ENCODE measurements at regions not wholly inside any gene's neighbourhood (a gene's known extent, or its start where the extent isn't known, plus 50 kb on each side); places are given as distances from the start of the nearest gene placed in this dataset.

GRCh38 chr2:16405551-16405950 lies 260.1 kb downstream of the CYRIA start:
- Histone ChIP-seq H3K4me1 (no peaks in the 10 kb centered on the region), H3K27me3 (replicated peaks in 1 of 7) (no peaks in the 10 kb centered on the region), H3K36me3 (no peaks in the 10 kb centered on the region), H3K9me3 (no peaks in the 10 kb centered on the region), H3K27ac (no peak overlapping the region), H3K4me3 (no peak overlapping the region)
- intact Hi-C loops (cut with DNase I; ENCODE audit: low total_unique reads): no loop called here
- TF ChIP-seq POLR2A (IDR thresholded peaks at IDR 0.05): no peak
- WGBS, 5 donors: 65 to 91% (median 85%) methylated on average over 3 of the region's 3 CpGs
- no peak for DNase-seq

- Histone ChIP-seq H3K4me1 (no peaks in the 10 kb centered on the region), H3K27me3 (replicated peaks in 1 of 7) (no peaks in the 10 kb centered on the region), H3K27ac (no peak overlapping the region), H3K36me3 (no peaks in the 10 kb centered on the region), H3K4me3 (no peak overlapping the region), H3K9me3 (no peaks in the 10 kb centered on the region)
- intact Hi-C loops (cut with DNase I; ENCODE audit: low total_unique reads): no loop called here
- no peak for DNase-seq
- WGBS, 5 donors: 62 to 92% (median 88%) methylated on average over 5 of the region's 5 CpGs
- TF ChIP-seq CTCF (IDR thresholded peaks at IDR 0.05 in 8 of 11, conservative IDR thresholded peaks at IDR 0.05 in 3 of 11) (no peak), POLR2A (IDR thresholded peaks at IDR 0.05) (no peak), POLR2AphosphoS5 (IDR thresholded peaks at IDR 0.05) (no peak)
These were observed 260.9 kb downstream of the CYRIA start for GRCh38 chr2:16404551-16405300.

- no peak for TF ChIP-seq POLR2A (IDR thresholded peaks at IDR 0.05)
- TF ChIP-seq CTCF (IDR thresholded peaks at IDR 0.05 in 8 of 11, conservative IDR thresholded peaks at IDR 0.05 in 3 of 11): no peak
- TF ChIP-seq POLR2AphosphoS5 (IDR thresholded peaks at IDR 0.05): no peak
- 23 to 84% (median 79%) methylated on average over 3 of the region's 3 CpGs for WGBS, 5 donors
These were observed 261.5 kb downstream of the CYRIA start for GRCh38 chr2:16404146-16404545.

GRCh38 chr2:16402891-16403290 lies 262.7 kb downstream of the CYRIA start:
- 76 to 86% (median 80%) methylated on average over 5 of the region's 5 CpGs for WGBS, 5 donors
- no peak overlapping the region for H3K27ac ChIP-seq
- DNase-seq: no peak
- H3K9me3 ChIP-seq: no peaks in the 10 kb centered on the region
- no peaks in the 10 kb centered on the region for H3K27me3 ChIP-seq (replicated peaks in 1 of 7)
- TF ChIP-seq POLR2A (IDR thresholded peaks at IDR 0.05) (no peak), CTCF (IDR thresholded peaks at IDR 0.05 in 8 of 11, conservative IDR thresholded peaks at IDR 0.05 in 3 of 11) (no peak), POLR2AphosphoS5 (IDR thresholded peaks at IDR 0.05) (no peak)
- H3K36me3 ChIP-seq: no peaks in the 10 kb centered on the region
- H3K4me3 ChIP-seq: no peak overlapping the region
- intact Hi-C loops (cut with DNase I; ENCODE audit: low total_unique reads): no loop called here
- H3K4me1 ChIP-seq: no peaks in the 10 kb centered on the region

More at GRCh38 chr2:16404146-16404545, 261.5 kb downstream of the CYRIA start:
- Histone ChIP-seq H3K27ac (no peak overlapping the region), H3K27me3 (replicated peaks in 1 of 7) (no peaks in the 10 kb centered on the region), H3K9me3 (no peaks in the 10 kb centered on the region), H3K36me3 (no peaks in the 10 kb centered on the region), H3K4me1 (no peaks in the 10 kb centered on the region), H3K4me3 (no peak overlapping the region)
- DNase-seq: no peak
- intact Hi-C loops (cut with DNase I; ENCODE audit: low total_unique reads): no loop called here
